ENCODE measurements at regions not wholly inside any gene's neighbourhood (a gene's known extent, or its start where the extent isn't known, plus 50 kb on each side); places are given as distances from the start of the nearest gene placed in this dataset.

- TF ChIP-seq EP300 (IDR thresholded peaks at IDR 0.05) (no peak), CTCF (IDR thresholded peaks at IDR 0.05) (no peak), POLR2A (IDR thresholded peaks at IDR 0.05) (no peak)
- no peaks in the 10 kb centered on the region for H3K27me3 ChIP-seq
- no peaks in the 10 kb centered on the region for H3K36me3 ChIP-seq
- WGBS, 2 donors: 64 to 81% methylated on average over 4 of the region's 4 CpGs
- no peak overlapping the region for H3K27ac ChIP-seq
- no peak overlapping the region for H3K4me3 ChIP-seq
- H3K4me1 ChIP-seq: no peaks in the 10 kb centered on the region
- no peak for DNase-seq (ENCODE audit: low spot score in 2 of 2)
- no peaks in the 10 kb centered on the region for H3K9me3 ChIP-seq
These were observed 141.4 kb downstream of the SPP2 start for GRCh38 chr2:234191819-234192407.

- Histone ChIP-seq H3K27me3 (no peaks in the 10 kb centered on the region), H3K36me3 (no peaks in the 10 kb centered on the region), H3K4me1 (no peaks in the 10 kb centered on the region), H3K27ac (no peak overlapping the region), H3K9me3 (no peaks in the 10 kb centered on the region), H3K4me3 (no peak overlapping the region)
- DNase-seq (ENCODE audit: low spot score in 2 of 2): no peak
- TF ChIP-seq CTCF (IDR thresholded peaks at IDR 0.05) (no peak), POLR2A (IDR thresholded peaks at IDR 0.05) (no peak), EP300 (IDR thresholded peaks at IDR 0.05) (no peak)
- 79 to 80% methylated on average over 6 of the region's 6 CpGs for WGBS, 2 donors
These were observed 139.3 kb downstream of the SPP2 start for GRCh38 chr2:234189786-234190300.

- TF ChIP-seq EP300 (IDR thresholded peaks at IDR 0.05): no peak
- TF ChIP-seq POLR2A (IDR thresholded peaks at IDR 0.05): no peak
- TF ChIP-seq CTCF (IDR thresholded peaks at IDR 0.05): no peak
- Histone ChIP-seq H3K9me3 (no peaks in the 10 kb centered on the region), H3K27ac (no peak overlapping the region), H3K4me3 (no peak overlapping the region), H3K27me3 (no peaks in the 10 kb centered on the region), H3K36me3 (no peaks in the 10 kb centered on the region), H3K4me1 (no peaks in the 10 kb centered on the region)
- WGBS, 2 donors: 83 to 88% methylated on average over 5 of the region's 5 CpGs
- no peak for DNase-seq (ENCODE audit: low spot score in 2 of 2)
These were observed 138.7 kb downstream of the SPP2 start for GRCh38 chr2:234189230-234189629.

- no peaks in the 10 kb centered on the region for H3K9me3 ChIP-seq
- TF ChIP-seq EP300 (IDR thresholded peaks at IDR 0.05) (no peak), CTCF (IDR thresholded peaks at IDR 0.05) (no peak)
- H3K27me3 ChIP-seq: peaks cover 0 to 1% of the 10 kb centered on the region in 2 donors
- H3K4me1 ChIP-seq: no peaks in the 10 kb centered on the region
- no peak for DNase-seq (ENCODE audit: low spot score in 2 of 2)
- no peaks in the 10 kb centered on the region for H3K36me3 ChIP-seq
- 74 to 81% methylated on average over 2 of the region's 2 CpGs for WGBS, 2 donors
- no peak overlapping the region for H3K27ac ChIP-seq
- no peak overlapping the region for H3K4me3 ChIP-seq
These were observed 137.2 kb downstream of the SPP2 start for GRCh38 chr2:234187646-234188174.

- no peak for DNase-seq (ENCODE audit: low spot score in 2 of 2)
- WGBS, 2 donors: 54 to 71% methylated on average over 1 of the region's 1 CpG
These were observed 130.6 kb downstream of the SPP2 start for GRCh38 chr2:234181121-234181520.

More at GRCh38 chr2:234181121-234181520, 130.6 kb downstream of the SPP2 start:
- peaks cover 0 to 5% of the 10 kb centered on the region in 2 donors for H3K27me3 ChIP-seq
- TF ChIP-seq POLR2A (IDR thresholded peaks at IDR 0.05): no peak
- no peak for TF ChIP-seq EP300 (IDR thresholded peaks at IDR 0.05)
- no peak for TF ChIP-seq CTCF (IDR thresholded peaks at IDR 0.05)
- H3K9me3 ChIP-seq: no peaks in the 10 kb centered on the region
- H3K4me3 ChIP-seq: no peak overlapping the region
- no peak overlapping the region for H3K27ac ChIP-seq
- no peaks in the 10 kb centered on the region for H3K4me1 ChIP-seq
- H3K36me3 ChIP-seq: no peaks in the 10 kb centered on the region
